Body of pancreas (tissue), 4 donors: ENCODE measurements at regions not wholly inside any gene's neighbourhood (a gene's known extent, or its start where the extent isn't known, plus 50 kb on each side); places are given as distances from the start of the nearest gene placed in this dataset.

Experiments
- POLR2A ChIP-seq, 3 donors: fragments of 450-650 bp; IDR thresholded peaks; one replicate each; pipeline ENCODE4 v1.6.1; 2016; ENCODE audit warnings: antibody characterized with exemption in 3 of 3, mild to moderate bottlenecking in 2 of 3
- TF ChIP-seq, protein P1 (sequence below), 7 experiments: fragments of 450-650 bp in 4 of 7; fragments of 200-600 bp in 3 of 7; sonication (generic) in 3 of 7; IDR thresholded peaks; one replicate each; pipeline ENCODE4 v1.5.1; 2016 to 2019; ENCODE audit warnings: antibody characterized with exemption in 7 of 7

DNA sequence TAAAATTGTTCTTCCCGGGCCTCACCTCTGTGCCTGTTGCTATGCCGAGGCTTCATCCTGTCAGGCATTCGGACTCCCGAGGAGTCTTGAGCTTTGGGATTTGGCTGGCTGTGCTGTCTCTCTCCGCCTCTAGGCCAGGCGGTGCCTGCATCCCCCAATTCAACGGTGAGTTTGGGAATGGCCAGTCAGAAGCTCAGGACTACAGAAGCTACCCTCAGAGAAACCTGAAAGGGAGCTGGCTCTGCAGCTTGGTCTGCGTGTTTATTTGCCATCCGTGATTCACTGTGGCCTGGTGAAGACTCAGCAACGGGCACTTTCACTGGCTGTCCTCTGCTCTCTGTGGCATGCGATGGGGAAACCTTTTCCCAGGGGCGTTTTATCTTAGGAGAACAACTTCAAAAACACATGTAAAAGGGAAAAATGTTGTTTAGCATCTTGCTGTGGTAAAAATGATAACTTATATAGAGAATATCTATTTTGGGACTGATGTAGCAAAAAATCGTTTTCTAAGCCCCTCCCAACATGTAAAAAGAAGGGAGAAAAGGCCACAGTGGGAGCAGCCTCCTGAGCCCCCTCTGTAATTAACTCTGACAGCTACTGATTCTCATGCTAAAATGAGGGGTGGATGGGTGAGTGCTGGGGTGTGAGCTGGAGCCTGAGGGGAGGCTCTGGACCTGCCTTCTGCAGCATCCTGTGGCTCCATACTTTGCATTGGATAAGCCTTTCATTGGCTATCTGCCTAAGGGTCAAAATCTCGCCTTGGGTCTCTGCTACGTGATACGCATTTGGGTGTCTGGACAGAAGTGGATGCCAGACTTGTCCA, 103.4 kb upstream of the KLHL25 start:
- TF ChIP-seq, protein P1, sequence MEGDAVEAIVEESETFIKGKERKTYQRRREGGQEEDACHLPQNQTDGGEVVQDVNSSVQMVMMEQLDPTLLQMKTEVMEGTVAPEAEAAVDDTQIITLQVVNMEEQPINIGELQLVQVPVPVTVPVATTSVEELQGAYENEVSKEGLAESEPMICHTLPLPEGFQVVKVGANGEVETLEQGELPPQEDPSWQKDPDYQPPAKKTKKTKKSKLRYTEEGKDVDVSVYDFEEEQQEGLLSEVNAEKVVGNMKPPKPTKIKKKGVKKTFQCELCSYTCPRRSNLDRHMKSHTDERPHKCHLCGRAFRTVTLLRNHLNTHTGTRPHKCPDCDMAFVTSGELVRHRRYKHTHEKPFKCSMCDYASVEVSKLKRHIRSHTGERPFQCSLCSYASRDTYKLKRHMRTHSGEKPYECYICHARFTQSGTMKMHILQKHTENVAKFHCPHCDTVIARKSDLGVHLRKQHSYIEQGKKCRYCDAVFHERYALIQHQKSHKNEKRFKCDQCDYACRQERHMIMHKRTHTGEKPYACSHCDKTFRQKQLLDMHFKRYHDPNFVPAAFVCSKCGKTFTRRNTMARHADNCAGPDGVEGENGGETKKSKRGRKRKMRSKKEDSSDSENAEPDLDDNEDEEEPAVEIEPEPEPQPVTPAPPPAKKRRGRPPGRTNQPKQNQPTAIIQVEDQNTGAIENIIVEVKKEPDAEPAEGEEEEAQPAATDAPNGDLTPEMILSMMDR (IDR thresholded peaks at IDR 0.05) = no peak
- TF ChIP-seq POLR2A (IDR thresholded peaks at IDR 0.05) = no peak
